Head of caudate nucleus (tissue), 42 donors: ENCODE measurements at regions not wholly inside any gene's neighbourhood (a gene's known extent, or its start where the extent isn't known, plus 50 kb on each side); places are given as distances from the start of the nearest gene placed in this dataset.
"Not testable (repeated sequence)": the region's sequence is repeated elsewhere in the genome, so short reads cannot be mapped to it uniquely, and the experiment has no call there.

Experiments
- DNase-seq, 42 donors: peaks; one replicate each; pipeline versions ENCODE4 v3.0.0 to v3.0.0-alpha.2; 2020 to 2021; ENCODE audit warnings: mixed read lengths in 7 of 42
- intact Hi-C: fragments of 100-400 bp; cut with DNase I; formaldehyde crosslinking; loops from one replicate; pipeline ENCODE4 v1.15.0; 2022

GRCh38 chrX:82528525-82528924, 979.6 kb upstream of the POU3F4 start:
- DNase-seq, result no peak
- intact Hi-C loops, result no loop called here

GRCh38 chrX:82534086-82534597, 973.9 kb upstream of the POU3F4 start:
- no peak for DNase-seq
- intact Hi-C loops, result no loop called here

GRCh38 chrX:82537205-82537604, 970.9 kb upstream of the POU3F4 start:
- intact Hi-C loops, DNase-seq: not testable (repeated sequence)

- DNase-seq, result no peak
- intact Hi-C loops, result no loop called here
Observed at GRCh38 chrX:82541822-82542221, 966.3 kb upstream of the POU3F4 start.

- DNase-seq, intact Hi-C loops: not testable (repeated sequence)
Observed at GRCh38 chrX:82552201-82552600, 955.9 kb upstream of the POU3F4 start.

- intact Hi-C loops, result no loop called here
- DNase-seq, result no peak
Observed at GRCh38 chrX:82556588-82556987, 951.5 kb upstream of the POU3F4 start.

- intact Hi-C loops, result no loop called here
- DNase-seq, result no peak
Observed at GRCh38 chrX:82585868-82586267, 922.2 kb upstream of the POU3F4 start.

- intact Hi-C loops, result no loop called here
- no peak for DNase-seq
Observed at GRCh38 chrX:82589410-82589809, 918.7 kb upstream of the POU3F4 start.

GRCh38 chrX:82591421-82591820, 916.7 kb upstream of the POU3F4 start:
- intact Hi-C loops, result no loop called here
- DNase-seq, result no peak

GRCh38 chrX:82626978-82627377, 881.1 kb upstream of the POU3F4 start:
- intact Hi-C loops, result no loop called here
- no peak for DNase-seq

- intact Hi-C loops, result no loop called here
- no peak for DNase-seq
Observed at GRCh38 chrX:82627568-82627967, 880.5 kb upstream of the POU3F4 start.

- intact Hi-C loops, result no loop called here
- DNase-seq, result no peak
Observed at GRCh38 chrX:82648062-82648461, 860.0 kb upstream of the POU3F4 start.

- intact Hi-C loops, result no loop called here
- no peak for DNase-seq
Observed at GRCh38 chrX:82649645-82650044, 858.4 kb upstream of the POU3F4 start.

GRCh38 chrX:82658492-82658891, 849.6 kb upstream of the POU3F4 start:
- no peak for DNase-seq
- intact Hi-C loops, result no loop called here

- intact Hi-C loops, result no loop called here
- DNase-seq, result no peak
Observed at GRCh38 chrX:82666355-82666754, 841.7 kb upstream of the POU3F4 start.

- intact Hi-C loops, result no loop called here
Observed at GRCh38 chrX:82675104-82675503, 833.0 kb upstream of the POU3F4 start.

GRCh38 chrX:82676386-82676785, 831.7 kb upstream of the POU3F4 start:
- DNase-seq, result no peak
- intact Hi-C loops, result no loop called here

More at GRCh38 chrX:82675104-82675503, 833.0 kb upstream of the POU3F4 start:
- no peak for DNase-seq

- intact Hi-C loops, result no loop called here
- no peak for DNase-seq
Observed at GRCh38 chrX:82677286-82677685, 830.8 kb upstream of the POU3F4 start.

GRCh38 chrX:82692991-82693390, 815.1 kb upstream of the POU3F4 start:
- no peak for DNase-seq
- intact Hi-C loops, result no loop called here

- intact Hi-C loops, result no loop called here
Observed at GRCh38 chrX:82695066-82695465, 813.0 kb upstream of the POU3F4 start.

GRCh38 chrX:82703551-82703950, 804.5 kb upstream of the POU3F4 start:
- intact Hi-C loops, result no loop called here
- no peak for DNase-seq

More at GRCh38 chrX:82695066-82695465, 813.0 kb upstream of the POU3F4 start:
- no peak for DNase-seq

- DNase-seq, result no peak
- intact Hi-C loops, result no loop called here
Observed at GRCh38 chrX:82711457-82711856, 796.6 kb upstream of the POU3F4 start.
